ENCODE measurements at regions not wholly inside any gene's neighbourhood (a gene's known extent, or its start where the extent isn't known, plus 50 kb on each side); places are given as distances from the start of the nearest gene placed in this dataset.

DNA sequence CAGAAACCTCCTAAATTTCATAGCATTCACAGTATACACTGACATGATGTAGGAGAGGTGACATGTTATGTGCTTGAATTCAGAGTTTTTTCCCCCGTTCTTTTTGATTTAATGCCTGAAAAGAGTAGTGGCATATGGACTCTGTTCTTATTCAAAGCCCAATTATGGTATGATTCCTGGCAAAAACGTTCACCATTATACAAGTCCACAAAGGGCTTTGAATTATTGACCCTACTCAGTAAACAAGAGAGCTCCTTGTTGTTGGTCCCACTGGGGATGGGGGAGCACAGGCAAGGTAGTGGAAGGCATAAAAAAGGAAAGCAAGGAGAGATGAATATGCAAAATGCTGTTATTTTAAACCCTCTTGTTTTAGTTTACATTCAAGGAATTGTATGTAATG lies 136.0 kb upstream of the AHI1 start:
- no peak overlapping the region for H3K4me3 ChIP-seq (ENCODE audit: low read depth, low read length)
- TF ChIP-seq, protein P1, sequence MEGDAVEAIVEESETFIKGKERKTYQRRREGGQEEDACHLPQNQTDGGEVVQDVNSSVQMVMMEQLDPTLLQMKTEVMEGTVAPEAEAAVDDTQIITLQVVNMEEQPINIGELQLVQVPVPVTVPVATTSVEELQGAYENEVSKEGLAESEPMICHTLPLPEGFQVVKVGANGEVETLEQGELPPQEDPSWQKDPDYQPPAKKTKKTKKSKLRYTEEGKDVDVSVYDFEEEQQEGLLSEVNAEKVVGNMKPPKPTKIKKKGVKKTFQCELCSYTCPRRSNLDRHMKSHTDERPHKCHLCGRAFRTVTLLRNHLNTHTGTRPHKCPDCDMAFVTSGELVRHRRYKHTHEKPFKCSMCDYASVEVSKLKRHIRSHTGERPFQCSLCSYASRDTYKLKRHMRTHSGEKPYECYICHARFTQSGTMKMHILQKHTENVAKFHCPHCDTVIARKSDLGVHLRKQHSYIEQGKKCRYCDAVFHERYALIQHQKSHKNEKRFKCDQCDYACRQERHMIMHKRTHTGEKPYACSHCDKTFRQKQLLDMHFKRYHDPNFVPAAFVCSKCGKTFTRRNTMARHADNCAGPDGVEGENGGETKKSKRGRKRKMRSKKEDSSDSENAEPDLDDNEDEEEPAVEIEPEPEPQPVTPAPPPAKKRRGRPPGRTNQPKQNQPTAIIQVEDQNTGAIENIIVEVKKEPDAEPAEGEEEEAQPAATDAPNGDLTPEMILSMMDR (IDR thresholded peaks at IDR 0.05; ENCODE audit: low read depth, low read length) = no peak
- TF ChIP-seq MYC (IDR thresholded peaks at IDR 0.05; ENCODE audit: low read depth, low read length) (no peak), POLR2A (IDR thresholded peaks at IDR 0.05; ENCODE audit: extremely low read depth, insufficient read length) (no peak)
- TF ChIP-seq, protein P2, sequence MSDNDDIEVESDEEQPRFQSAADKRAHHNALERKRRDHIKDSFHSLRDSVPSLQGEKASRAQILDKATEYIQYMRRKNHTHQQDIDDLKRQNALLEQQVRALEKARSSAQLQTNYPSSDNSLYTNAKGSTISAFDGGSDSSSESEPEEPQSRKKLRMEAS (IDR thresholded peaks at IDR 0.05; ENCODE audit: low read depth, low read length) = no peak
- DNase-seq (ENCODE audit: low read depth) = no peak

DNA sequence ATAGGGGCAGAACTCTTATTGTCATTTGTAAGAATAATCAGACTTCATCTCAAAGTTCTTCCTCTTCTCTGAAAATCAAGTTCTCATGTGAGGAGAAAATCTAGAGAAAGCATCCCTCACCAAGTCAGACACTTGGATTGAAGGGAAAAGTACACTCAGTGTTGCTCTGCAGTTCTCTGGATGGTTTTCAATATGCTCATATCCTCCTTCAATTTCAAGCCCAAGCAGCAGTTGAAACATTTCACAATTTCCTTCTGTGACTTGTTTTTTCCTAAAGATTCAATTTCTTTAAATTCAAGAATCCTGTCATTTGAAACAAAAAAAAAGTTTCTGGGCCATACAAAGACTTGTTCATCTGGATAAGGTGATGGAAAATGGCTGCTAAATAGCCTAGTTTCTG lies 140.2 kb upstream of the AHI1 start:
- no peak overlapping the region for H3K4me3 ChIP-seq (ENCODE audit: low read depth, low read length)
- DNase-seq (ENCODE audit: low read depth) = no peak
- TF ChIP-seq POLR2A (IDR thresholded peaks at IDR 0.05; ENCODE audit: extremely low read depth, insufficient read length) (no peak), MYC (IDR thresholded peaks at IDR 0.05; ENCODE audit: low read depth, low read length) (no peak)
- TF ChIP-seq, protein P2 (IDR thresholded peaks at IDR 0.05; ENCODE audit: low read depth, low read length) = no peak
- TF ChIP-seq, protein P1 (IDR thresholded peaks at IDR 0.05; ENCODE audit: low read depth, low read length) = no peak

DNA sequence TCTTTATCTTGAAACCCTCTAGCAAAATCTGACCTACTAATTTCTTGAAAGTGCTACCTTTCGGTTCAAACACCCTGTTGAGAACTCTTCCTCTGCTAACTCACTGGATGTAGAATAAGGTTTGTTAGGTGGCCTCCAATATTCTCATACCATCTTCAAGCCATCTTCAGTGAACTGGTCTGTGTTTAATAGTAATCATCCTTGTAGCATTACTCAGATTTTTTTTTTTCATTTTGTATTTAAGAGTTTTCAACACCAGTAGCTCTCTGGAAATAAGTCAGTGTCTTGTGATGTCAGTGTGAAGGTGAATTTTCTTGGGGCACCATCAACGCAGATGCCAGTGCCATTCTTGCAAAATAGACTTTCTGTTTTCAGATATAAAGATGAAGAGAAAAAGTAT lies 140.6 kb upstream of the AHI1 start:
- H3K4me3 ChIP-seq (ENCODE audit: low read depth, low read length) = no peak overlapping the region
- TF ChIP-seq MYC (IDR thresholded peaks at IDR 0.05; ENCODE audit: low read depth, low read length) (no peak), POLR2A (IDR thresholded peaks at IDR 0.05; ENCODE audit: extremely low read depth, insufficient read length) (no peak)
- TF ChIP-seq, protein P2 (IDR thresholded peaks at IDR 0.05; ENCODE audit: low read depth, low read length) = no peak
- TF ChIP-seq, protein P1 (IDR thresholded peaks at IDR 0.05; ENCODE audit: low read depth, low read length) = no peak
- DNase-seq (ENCODE audit: low read depth) = no peak

DNA sequence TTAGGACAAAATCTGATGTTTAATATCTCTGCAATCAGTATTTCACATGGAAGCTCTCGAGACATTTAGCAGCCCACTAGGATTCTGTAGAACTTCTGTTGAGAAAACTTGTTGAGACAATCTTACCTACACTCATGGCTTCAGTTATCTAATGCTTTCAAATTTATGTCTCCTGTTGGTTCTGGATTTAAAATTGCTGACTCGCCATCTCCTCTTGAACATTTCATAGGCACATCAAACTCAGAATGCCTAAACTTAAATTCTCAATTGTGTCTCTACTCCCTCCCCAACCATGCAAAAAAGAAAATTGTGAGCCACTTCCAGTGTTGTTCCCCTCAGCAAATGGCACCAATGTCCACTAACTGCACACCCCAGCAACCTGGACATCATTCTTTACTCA lies 142.5 kb upstream of the AHI1 start:
- no peak for DNase-seq (ENCODE audit: low read depth)
- no peak for TF ChIP-seq POLR2A (IDR thresholded peaks at IDR 0.05; ENCODE audit: extremely low read depth, insufficient read length)
- TF ChIP-seq, protein P1 (IDR thresholded peaks at IDR 0.05; ENCODE audit: low read depth, low read length) = no peak
- TF ChIP-seq MYC (IDR thresholded peaks at IDR 0.05; ENCODE audit: low read depth, low read length) = no peak
- TF ChIP-seq, protein P2 (IDR thresholded peaks at IDR 0.05; ENCODE audit: low read depth, low read length) = no peak
- H3K4me3 ChIP-seq (ENCODE audit: low read depth, low read length) = no peak overlapping the region

DNA sequence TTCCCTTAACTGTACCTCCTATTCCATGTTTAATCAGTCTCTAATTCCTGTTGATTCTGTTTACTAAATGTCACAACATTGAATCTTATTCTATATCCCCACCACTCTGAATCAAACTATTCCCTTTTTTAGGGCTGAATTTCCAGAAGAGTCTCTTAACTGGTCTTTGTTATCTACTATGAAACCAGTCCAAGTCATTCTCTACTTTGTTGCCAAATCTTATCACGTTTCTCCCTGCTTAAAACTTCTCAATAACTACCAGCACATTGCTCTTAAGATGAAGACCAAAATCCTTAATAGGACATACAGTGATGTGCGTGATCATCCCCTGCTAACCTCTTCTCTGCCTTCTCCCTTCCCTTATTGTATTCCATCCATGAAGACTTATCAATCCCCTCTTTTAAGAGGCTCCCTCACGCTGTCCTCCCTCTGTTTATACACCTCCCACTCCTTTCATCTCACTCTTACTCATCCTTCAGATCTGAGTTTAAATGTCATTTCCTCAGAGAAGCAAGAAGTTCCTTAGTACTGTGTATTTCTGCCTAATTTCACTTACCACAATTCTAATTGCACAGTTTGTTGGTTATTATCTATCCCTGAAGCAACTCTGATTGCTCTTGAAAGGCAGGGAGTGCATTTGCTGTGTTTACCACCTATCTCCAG lies 143.0 kb upstream of the AHI1 start:
- TF ChIP-seq, protein P1 (IDR thresholded peaks at IDR 0.05; ENCODE audit: low read depth, low read length) = no peak
- TF ChIP-seq MYC (IDR thresholded peaks at IDR 0.05; ENCODE audit: low read depth, low read length) (no peak), POLR2A (IDR thresholded peaks at IDR 0.05; ENCODE audit: extremely low read depth, insufficient read length) (no peak)
- TF ChIP-seq, protein P2 (IDR thresholded peaks at IDR 0.05; ENCODE audit: low read depth, low read length) = no peak
- H3K4me3 ChIP-seq (ENCODE audit: low read depth, low read length) = no peak overlapping the region
- no peak for DNase-seq (ENCODE audit: low read depth)
